HG03469 (cell line): ENCODE measurements at regions not wholly inside any gene's neighbourhood (a gene's known extent, or its start where the extent isn't known, plus 50 kb on each side); places are given as distances from the start of the nearest gene placed in this dataset.
A peak's percentile ranks its signal among the peaks of the same experiment; 100 is the strongest.
"Not testable (repeated sequence)": the region's sequence is repeated elsewhere in the genome, so short reads cannot be mapped to it uniquely, and the experiment has no call there.

ENCODE experiments used
- ATAC-seq: cut with Tn5 transposase; IDR thresholded peaks from one replicate; pipeline ENCODE4 v1.9.1; 2021; ENCODE audit warnings: mild to moderate bottlenecking, moderate library complexity, moderate number of reproducible peaks; ENCODE audit not compliant: unreplicated experiment

GRCh38 chr3:21979706-21980105 lies 228.7 kb upstream of the ZNF385D start:
- ATAC-seq = no peak

- ATAC-seq = no peak
Observed at GRCh38 chr3:21989341-21990042, 238.5 kb upstream of the ZNF385D start.

DNA sequence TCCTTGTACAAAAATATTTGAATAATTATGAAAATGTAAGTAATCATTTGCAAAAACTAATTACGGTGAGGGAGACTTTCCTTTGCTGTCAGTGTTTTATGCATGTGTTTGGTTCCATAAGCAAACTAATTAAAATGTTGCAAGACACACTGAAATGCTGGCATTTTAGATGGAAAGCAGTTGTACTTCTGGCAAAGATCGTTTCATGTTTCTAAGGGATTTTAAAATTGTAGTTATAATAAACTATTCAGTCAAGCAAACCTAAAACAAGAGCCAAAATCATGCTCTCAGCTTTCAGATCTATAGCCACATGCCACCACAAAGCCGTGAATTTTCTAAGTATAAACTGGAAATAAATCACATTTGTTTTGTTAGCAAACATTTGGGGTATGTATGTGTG lies 240.1 kb upstream of the ZNF385D start:
- no peak for ATAC-seq

DNA sequence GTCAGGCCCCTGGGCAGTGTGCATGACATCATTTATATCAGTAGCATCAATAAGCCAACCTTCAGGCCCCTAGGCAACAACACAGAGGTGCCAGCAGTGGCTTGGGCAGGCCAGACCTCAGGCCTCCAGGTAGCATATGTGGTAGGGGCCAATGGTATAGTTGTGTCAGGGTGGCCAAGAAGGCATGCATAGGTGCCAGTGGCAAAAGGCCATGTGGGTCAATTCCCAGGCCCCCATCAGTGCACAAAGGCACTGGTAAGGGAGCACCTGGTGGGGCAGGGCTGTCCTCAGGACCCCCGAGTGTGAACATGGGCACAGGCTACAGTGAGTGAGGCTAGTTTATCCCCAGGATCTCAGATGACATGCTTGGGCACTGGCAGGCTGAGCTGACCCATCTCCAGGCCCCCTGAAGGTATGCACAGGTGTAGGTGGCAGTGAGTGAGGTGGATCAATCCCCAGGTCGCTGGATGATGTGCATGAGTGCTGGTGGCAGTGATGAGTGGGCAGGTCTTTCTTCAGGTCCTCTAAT lies 244.1 kb upstream of the ZNF385D start:
- no peak for ATAC-seq

GRCh38 chr3:22007368-22007767 lies 256.4 kb upstream of the ZNF385D start:
- no peak for ATAC-seq

- no peak for ATAC-seq
Observed at GRCh38 chr3:22010997-22011396, 260.0 kb upstream of the ZNF385D start.

DNA sequence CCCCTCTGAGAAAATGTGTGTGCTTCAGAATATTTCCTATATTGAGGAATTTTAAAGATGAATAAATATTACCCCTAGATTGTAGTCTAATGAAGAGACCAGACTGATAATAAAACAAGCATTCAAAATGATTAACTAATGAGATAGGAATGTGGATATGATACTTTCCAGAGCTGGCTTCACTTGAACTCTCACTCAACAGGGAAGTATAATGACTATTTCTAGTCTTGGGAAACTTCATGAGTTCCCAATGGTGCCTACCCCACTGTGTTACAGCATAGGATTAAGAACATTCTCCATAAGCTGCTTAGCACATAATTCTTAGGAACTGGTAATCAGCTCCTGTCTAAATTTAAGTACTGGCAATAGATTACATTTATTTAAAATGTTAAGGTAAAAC lies 261.5 kb upstream of the ZNF385D start:
- no peak for ATAC-seq

- no peak for ATAC-seq
Observed at GRCh38 chr3:22013641-22014040, 262.6 kb upstream of the ZNF385D start.

DNA sequence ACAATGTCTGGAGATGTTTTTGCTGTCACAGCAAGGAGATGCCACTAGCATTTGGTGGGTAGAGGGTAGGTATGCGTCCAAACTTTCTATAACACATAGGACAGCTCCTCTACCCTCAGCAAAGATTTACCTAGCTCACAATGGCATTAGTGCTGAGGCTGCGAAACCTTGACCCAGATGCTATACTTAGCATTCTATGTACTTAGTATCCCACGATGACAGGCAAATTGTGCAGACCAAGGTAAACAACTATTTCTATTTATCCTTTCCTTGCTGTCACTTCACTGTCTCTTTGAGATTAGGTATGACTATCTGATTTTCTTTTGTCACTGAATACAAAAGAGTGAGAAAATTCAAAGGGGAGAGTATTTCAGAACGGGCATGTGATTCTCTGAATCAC lies 265.2 kb upstream of the ZNF385D start:
- ATAC-seq = no peak

- not testable (repeated sequence) for ATAC-seq
Observed at GRCh38 chr3:22024638-22025037, 273.6 kb upstream of the ZNF385D start.

DNA sequence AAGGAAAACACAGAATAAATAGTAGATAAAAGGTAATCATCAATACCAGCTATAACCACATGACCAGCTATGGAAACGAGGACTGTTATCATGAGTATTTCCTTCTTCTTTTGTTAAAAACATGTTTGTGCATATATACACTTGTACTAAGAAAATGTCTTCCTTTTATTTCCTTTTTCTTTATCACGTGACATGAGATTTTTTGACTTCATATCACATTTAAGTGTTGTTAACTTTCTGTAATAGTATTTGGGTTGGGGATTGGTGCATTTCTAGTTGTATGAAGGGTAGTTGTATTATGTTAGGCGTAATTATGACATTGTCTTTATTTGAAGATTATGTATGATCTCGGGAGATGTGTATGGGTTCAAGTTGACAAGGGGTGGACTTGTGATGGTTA lies 278.5 kb upstream of the ZNF385D start:
- no peak for ATAC-seq

GRCh38 chr3:22039161-22039560 lies 288.2 kb upstream of the ZNF385D start:
- no peak for ATAC-seq

GRCh38 chr3:22040150-22040549 lies 289.1 kb upstream of the ZNF385D start:
- ATAC-seq = no peak

GRCh38 chr3:22045882-22046281 lies 294.9 kb upstream of the ZNF385D start:
- ATAC-seq = no peak

DNA sequence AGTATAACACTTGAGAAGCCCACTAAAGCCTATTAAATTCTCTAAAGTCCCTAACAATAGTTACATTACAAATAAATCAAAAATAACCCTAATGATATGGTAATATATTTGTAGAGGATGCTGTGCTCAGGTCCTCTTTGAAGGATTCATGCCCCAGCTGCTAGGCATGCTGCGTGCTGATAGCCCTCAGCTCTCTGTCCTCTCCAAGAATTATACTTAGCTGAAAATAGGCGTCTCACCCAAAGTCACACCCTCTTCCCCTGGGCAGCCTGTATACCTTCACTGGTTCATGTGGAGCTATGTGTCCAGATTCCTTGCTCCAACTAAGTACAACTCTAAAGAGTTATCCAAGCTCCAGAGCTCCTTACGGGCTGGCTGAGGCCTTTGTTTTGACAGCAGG lies 312.5 kb upstream of the ZNF385D start:
- no peak for ATAC-seq

DNA sequence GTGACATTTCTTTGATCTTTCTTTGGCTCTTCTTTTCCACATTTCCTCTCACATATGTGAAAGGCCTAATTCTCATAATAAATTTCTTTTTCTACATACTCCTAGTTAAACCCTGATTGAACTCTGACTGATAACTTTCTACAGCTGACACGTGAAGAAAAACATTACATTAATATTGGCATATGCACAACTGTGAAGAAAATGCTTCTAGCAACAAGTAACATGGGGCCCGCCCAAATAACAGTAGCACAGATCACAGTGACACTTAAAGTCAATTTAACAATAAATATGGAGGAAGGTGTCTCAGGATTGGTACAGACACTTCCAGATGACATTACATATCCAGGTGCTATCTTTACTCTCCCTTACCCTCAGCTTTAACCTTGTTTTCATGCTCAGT lies 317.6 kb upstream of the ZNF385D start:
- no peak for ATAC-seq

- ATAC-seq = no peak
Observed at GRCh38 chr3:22088204-22088603, 337.2 kb upstream of the ZNF385D start.

- peak; percentile 96 for ATAC-seq
Observed at GRCh38 chr3:22089284-22089683, 338.3 kb upstream of the ZNF385D start.

DNA sequence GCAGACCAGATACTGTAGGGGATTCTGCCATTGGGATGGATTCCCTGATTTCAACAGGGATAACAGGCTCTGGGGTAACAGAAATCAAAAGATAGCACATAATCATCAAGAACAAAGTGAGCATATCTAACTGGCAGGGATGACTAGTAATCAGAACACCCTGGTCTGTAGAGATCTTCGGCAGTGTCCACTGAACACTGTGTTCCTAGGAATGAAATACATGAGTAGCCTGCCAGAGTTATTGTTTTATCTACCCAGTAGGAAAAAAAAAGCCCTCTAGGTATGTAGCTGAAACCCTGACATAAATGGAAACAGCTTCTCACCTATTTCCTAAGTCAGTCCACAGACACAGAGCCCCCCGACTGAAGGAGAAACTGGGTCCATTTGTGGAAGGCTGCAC lies 340.3 kb upstream of the ZNF385D start:
- no peak for ATAC-seq

- ATAC-seq = no peak
Observed at GRCh38 chr3:22098021-22098420, 347.0 kb upstream of the ZNF385D start.

DNA sequence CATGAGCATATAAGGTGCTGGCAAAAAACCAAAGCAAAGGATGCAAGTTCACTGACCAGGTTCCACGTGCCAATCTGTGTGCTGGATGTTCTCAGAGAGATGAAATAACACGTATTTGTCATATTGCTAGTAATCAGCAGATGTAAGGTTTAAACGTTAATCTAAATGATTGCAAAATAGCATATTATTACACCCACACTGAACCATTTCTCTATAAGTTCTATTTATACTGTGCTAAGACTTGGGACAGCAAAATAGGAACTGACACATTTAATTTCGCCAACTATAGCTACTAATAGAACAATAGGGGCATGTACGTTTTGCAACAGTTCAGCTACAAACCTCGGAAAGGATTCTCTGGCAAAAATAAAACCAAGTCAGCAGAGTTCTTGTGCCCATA lies 350.3 kb upstream of the ZNF385D start:
- ATAC-seq = no peak

GRCh38 chr3:22101811-22102210 lies 350.8 kb upstream of the ZNF385D start:
- no peak for ATAC-seq

DNA sequence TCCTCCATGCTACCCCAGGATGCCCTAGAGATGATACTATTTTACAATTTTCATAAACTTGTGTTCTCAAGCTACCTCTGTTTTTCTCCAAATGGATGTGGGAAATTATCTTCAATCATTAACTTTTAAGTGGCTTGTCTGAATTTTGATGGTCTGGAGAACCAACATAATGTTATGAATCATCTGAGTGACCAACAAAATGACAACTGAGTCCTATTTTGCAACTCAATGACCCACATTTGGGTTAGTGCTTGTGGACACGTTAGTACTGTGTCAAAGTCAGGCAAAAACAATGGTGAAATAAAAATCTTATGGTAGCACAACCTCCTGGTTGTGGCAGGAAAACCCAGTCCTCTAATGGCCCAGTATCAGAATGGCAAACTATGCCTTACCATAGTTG lies 352.4 kb upstream of the ZNF385D start:
- no peak for ATAC-seq
